ENCODE measurements at regions not wholly inside any gene's neighbourhood (a gene's known extent, or its start where the extent isn't known, plus 50 kb on each side); places are given as distances from the start of the nearest gene placed in this dataset.

GRCh38 chr21:20266441-20266710, 731.8 kb upstream of the NCAM2 start:
- no peak overlapping the region for H3K9ac ChIP-seq
- no peaks in the 10 kb centered on the region for H3K36me3 ChIP-seq (ENCODE audit: control insufficient read depth, insufficient read depth, low read length)
- no peaks in the 10 kb centered on the region for H3K4me1 ChIP-seq
- no peak overlapping the region for H3K4me2 ChIP-seq (ENCODE audit: low read length)
- H3K79me2 ChIP-seq = no peaks in the 10 kb centered on the region
- no peaks in the 10 kb centered on the region for H3K27me3 ChIP-seq (ENCODE audit: control insufficient read depth, insufficient read depth, low read length)
- H2AFZ ChIP-seq = no peak overlapping the region
- no peaks in the 10 kb centered on the region for H3K9me3 ChIP-seq (ENCODE audit: control insufficient read depth, low read length)
- no peak overlapping the region for H3K27ac ChIP-seq
- no peak overlapping the region for H3K4me3 ChIP-seq (ENCODE audit: low read depth, low read length)
- TF ChIP-seq, protein P1, sequence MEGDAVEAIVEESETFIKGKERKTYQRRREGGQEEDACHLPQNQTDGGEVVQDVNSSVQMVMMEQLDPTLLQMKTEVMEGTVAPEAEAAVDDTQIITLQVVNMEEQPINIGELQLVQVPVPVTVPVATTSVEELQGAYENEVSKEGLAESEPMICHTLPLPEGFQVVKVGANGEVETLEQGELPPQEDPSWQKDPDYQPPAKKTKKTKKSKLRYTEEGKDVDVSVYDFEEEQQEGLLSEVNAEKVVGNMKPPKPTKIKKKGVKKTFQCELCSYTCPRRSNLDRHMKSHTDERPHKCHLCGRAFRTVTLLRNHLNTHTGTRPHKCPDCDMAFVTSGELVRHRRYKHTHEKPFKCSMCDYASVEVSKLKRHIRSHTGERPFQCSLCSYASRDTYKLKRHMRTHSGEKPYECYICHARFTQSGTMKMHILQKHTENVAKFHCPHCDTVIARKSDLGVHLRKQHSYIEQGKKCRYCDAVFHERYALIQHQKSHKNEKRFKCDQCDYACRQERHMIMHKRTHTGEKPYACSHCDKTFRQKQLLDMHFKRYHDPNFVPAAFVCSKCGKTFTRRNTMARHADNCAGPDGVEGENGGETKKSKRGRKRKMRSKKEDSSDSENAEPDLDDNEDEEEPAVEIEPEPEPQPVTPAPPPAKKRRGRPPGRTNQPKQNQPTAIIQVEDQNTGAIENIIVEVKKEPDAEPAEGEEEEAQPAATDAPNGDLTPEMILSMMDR (IDR thresholded peaks at IDR 0.05) = no peak

DNA sequence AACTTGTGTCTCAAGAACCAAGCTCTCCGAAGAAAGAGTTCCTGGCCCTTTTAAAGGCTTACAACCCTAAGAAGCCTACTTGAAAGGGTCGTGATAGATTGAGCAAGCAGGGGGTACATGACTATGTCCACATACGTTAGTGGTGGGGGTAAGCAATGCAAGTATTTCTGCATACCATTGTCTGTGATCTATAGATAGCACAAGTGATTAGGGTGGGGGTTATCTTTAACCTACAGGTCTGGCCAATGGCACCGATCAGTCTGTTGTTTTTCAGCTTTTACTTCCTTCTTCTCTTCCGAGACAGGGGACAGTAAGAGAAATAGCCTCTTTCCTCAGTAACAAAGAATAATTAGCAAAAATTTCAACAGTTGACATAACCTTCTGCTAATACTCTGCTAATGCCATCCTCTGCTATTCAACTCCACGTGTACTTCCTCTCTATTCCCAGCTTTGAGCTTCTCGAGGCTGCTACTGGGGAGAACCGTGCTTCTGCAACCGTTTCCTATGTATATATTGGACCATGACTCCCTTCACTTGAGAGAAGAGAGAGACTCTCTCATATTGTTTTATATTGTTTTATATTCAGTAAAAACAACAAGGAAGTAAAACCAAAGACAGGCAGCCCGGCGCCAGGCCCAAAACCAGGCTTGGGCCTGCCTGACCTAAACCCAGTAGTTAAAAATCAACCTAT, 727.7 kb upstream of the NCAM2 start:
- TF ChIP-seq, protein P1 (IDR thresholded peaks at IDR 0.05) = no peak
- H3K9ac ChIP-seq = no peak overlapping the region

DNA sequence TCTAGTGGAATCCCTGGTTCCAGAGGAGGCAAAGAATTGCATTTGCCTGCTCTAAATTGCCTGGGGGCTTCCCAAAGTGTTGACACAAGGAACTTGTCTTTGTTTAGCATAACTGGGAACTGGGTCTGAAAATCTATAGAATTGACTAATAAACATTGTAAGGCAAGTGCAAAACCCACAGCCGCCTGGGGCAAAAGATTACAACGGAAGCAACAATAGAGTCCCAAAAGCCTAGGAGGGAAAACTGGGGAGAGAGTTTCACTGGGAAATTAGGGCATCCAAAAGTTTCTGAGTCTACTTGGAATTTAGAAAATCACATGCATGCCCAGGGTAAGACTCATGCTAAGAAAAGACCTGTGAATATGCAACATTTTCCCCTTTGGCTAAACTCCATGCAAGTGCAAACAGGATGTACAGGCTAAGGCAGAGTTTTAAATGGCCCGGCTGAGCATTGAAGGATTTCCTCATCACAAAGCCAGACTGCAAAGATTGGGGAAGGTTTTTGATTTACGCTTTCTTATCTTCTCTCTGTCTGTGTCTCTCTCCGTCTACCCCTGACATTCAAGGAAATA, 725.3 kb upstream of the NCAM2 start:
- no peaks in the 10 kb centered on the region for H3K79me2 ChIP-seq
- H3K9me3 ChIP-seq (ENCODE audit: control insufficient read depth, low read length) = no peaks in the 10 kb centered on the region
- H3K27ac ChIP-seq = no peak overlapping the region
- H3K4me2 ChIP-seq (ENCODE audit: low read length) = no peak overlapping the region
- no peak overlapping the region for H2AFZ ChIP-seq
- TF ChIP-seq, protein P1 (IDR thresholded peaks at IDR 0.05) = no peak
- H3K4me1 ChIP-seq = no peaks in the 10 kb centered on the region
- H3K4me3 ChIP-seq (ENCODE audit: low read depth, low read length) = no peak overlapping the region
- H3K9ac ChIP-seq = no peak overlapping the region
- no peaks in the 10 kb centered on the region for H3K27me3 ChIP-seq (ENCODE audit: control insufficient read depth, insufficient read depth, low read length)
- H3K36me3 ChIP-seq (ENCODE audit: control insufficient read depth, insufficient read depth, low read length) = no peaks in the 10 kb centered on the region

More for the DNA sequence above, 727.7 kb upstream of the NCAM2 start:
- Histone ChIP-seq H3K4me3 (ENCODE audit: low read depth, low read length) (no peak overlapping the region), H3K27me3 (ENCODE audit: control insufficient read depth, insufficient read depth, low read length) (no peaks in the 10 kb centered on the region), H3K4me1 (no peaks in the 10 kb centered on the region), H2AFZ (no peak overlapping the region), H3K4me2 (ENCODE audit: low read length) (no peak overlapping the region), H3K36me3 (ENCODE audit: control insufficient read depth, insufficient read depth, low read length) (no peaks in the 10 kb centered on the region), H3K79me2 (no peaks in the 10 kb centered on the region), H3K27ac (no peak overlapping the region), H3K9me3 (ENCODE audit: control insufficient read depth, low read length) (no peaks in the 10 kb centered on the region)

- Histone ChIP-seq H3K9ac (no peak overlapping the region), H3K36me3 (ENCODE audit: control insufficient read depth, insufficient read depth, low read length) (no peaks in the 10 kb centered on the region), H3K27me3 (ENCODE audit: control insufficient read depth, insufficient read depth, low read length) (no peaks in the 10 kb centered on the region), H3K79me2 (no peaks in the 10 kb centered on the region), H2AFZ (no peak overlapping the region), H3K27ac (no peak overlapping the region), H3K4me3 (ENCODE audit: low read depth, low read length) (no peak overlapping the region), H3K4me2 (ENCODE audit: low read length) (no peak overlapping the region), H3K4me1 (no peaks in the 10 kb centered on the region), H3K9me3 (ENCODE audit: control insufficient read depth, low read length) (no peaks in the 10 kb centered on the region)
- TF ChIP-seq, protein P1 (IDR thresholded peaks at IDR 0.05) = no peak
Measured at GRCh38 chr21:20276377-20276776, 721.8 kb upstream of the NCAM2 start.

GRCh38 chr21:20276954-20277353, 721.3 kb upstream of the NCAM2 start:
- Histone ChIP-seq H3K79me2 (no peaks in the 10 kb centered on the region), H2AFZ (no peak overlapping the region), H3K4me1 (no peaks in the 10 kb centered on the region), H3K9ac (no peak overlapping the region), H3K4me3 (ENCODE audit: low read depth, low read length) (no peak overlapping the region), H3K36me3 (ENCODE audit: control insufficient read depth, insufficient read depth, low read length) (no peaks in the 10 kb centered on the region), H3K27ac (no peak overlapping the region), H3K4me2 (ENCODE audit: low read length) (no peak overlapping the region), H3K27me3 (ENCODE audit: control insufficient read depth, insufficient read depth, low read length) (no peaks in the 10 kb centered on the region), H3K9me3 (ENCODE audit: control insufficient read depth, low read length) (no peaks in the 10 kb centered on the region)
- TF ChIP-seq, protein P1 (IDR thresholded peaks at IDR 0.05) = no peak
